Endodermal cell (in vitro differentiated cells): ENCODE measurements at regions not wholly inside any gene's neighbourhood (a gene's known extent, or its start where the extent isn't known, plus 50 kb on each side); places are given as distances from the start of the nearest gene placed in this dataset.
A peak's percentile ranks its signal among the peaks of the same experiment; 100 is the strongest.

Source experiments
- DNase-seq: peaks from one replicate; pipeline ENCODE4 v3.0.0-alpha.2; 2017
- H3K27ac ChIP-seq: 2 replicates; pipeline ENCODE4 v1.5.1; 2013; ENCODE audit warnings: mild to moderate bottlenecking, low read depth, low read length, moderate library complexity
- H3K27me3 ChIP-seq: 2 replicates; pipeline ENCODE4 v1.6.1; 2013; ENCODE audit warnings: mild to moderate bottlenecking, low read length, moderate library complexity; ENCODE audit not compliant: insufficient read depth, control insufficient read depth, poor library complexity, severe bottlenecking
- H3K36me3 ChIP-seq: 2 replicates; pipeline ENCODE4 v1.7.0; 2013; ENCODE audit warnings: mild to moderate bottlenecking, low read length, moderate library complexity; ENCODE audit not compliant: control insufficient read depth, insufficient read depth
- H3K4me1 ChIP-seq: one replicate; pipeline ENCODE4 v1.7.0; 2013; ENCODE audit warnings: low read length; ENCODE audit not compliant: control insufficient read depth, insufficient read depth
- H3K4me3 ChIP-seq: 2 replicates; pipeline ENCODE4 v1.5.1; 2013; ENCODE audit warnings: mild to moderate bottlenecking, low read length, moderate library complexity
- H3K9ac ChIP-seq: 2 replicates; pipeline ENCODE4 v1.6.1; 2013; ENCODE audit warnings: mild to moderate bottlenecking, low read length, moderate library complexity; ENCODE audit not compliant: poor library complexity, severe bottlenecking; ENCODE audit errors: extremely low read depth
- H3K9me3 ChIP-seq: 2 replicates; pipeline ENCODE4 v1.6.1; 2013; ENCODE audit warnings: mild to moderate bottlenecking, low read length, moderate library complexity; ENCODE audit not compliant: control insufficient read depth
- H3K27ac Mint-ChIP-seq: 2 replicates; pipeline ENCODE4 v1.8.0; 2020; ENCODE audit warnings: mixed read lengths
- H3K27me3 Mint-ChIP-seq: 2 replicates; pipeline ENCODE4 v1.8.0; 2021; ENCODE audit warnings: mild to moderate bottlenecking, mixed read lengths; ENCODE audit not compliant: insufficient read depth
- H3K36me3 Mint-ChIP-seq: 2 replicates; pipeline ENCODE4 v1.8.0; 2020; ENCODE audit warnings: low read depth, mixed read lengths
- H3K4me1 Mint-ChIP-seq: 2 replicates; pipeline ENCODE4 v1.8.0; 2020; ENCODE audit warnings: mixed read lengths
- H3K4me3 Mint-ChIP-seq: 2 replicates; pipeline ENCODE4 v1.8.0; 2020; ENCODE audit warnings: mild to moderate bottlenecking, moderate library complexity, mixed read lengths
- H3K9me3 Mint-ChIP-seq: 2 replicates; pipeline ENCODE4 v1.8.0; 2020; ENCODE audit warnings: mild to moderate bottlenecking, mixed read lengths
- WGBS, 2 experiments: methylation state at CpG; one replicate each; pipeline versions ENCODE4 v1.1.5 to v1.1.7; 2013; ENCODE audit warnings: missing lambda C conversion rate in 2 of 2, mixed read lengths in 1 of 2; ENCODE audit not compliant: insufficient coverage in 1 of 2, insufficient read length in 1 of 2; 5-methylcytosine and 5-hydroxymethylcytosine counted together
- TF ChIP-seq, protein P1 (sequence below): fragments of 200-600 bp; sonication (generic); conservative IDR thresholded peaks from 2 replicates; pipeline ENCODE4 v1.5.0; 2021; ENCODE audit warnings: antibody characterized with exemption, mild to moderate bottlenecking

DNA sequence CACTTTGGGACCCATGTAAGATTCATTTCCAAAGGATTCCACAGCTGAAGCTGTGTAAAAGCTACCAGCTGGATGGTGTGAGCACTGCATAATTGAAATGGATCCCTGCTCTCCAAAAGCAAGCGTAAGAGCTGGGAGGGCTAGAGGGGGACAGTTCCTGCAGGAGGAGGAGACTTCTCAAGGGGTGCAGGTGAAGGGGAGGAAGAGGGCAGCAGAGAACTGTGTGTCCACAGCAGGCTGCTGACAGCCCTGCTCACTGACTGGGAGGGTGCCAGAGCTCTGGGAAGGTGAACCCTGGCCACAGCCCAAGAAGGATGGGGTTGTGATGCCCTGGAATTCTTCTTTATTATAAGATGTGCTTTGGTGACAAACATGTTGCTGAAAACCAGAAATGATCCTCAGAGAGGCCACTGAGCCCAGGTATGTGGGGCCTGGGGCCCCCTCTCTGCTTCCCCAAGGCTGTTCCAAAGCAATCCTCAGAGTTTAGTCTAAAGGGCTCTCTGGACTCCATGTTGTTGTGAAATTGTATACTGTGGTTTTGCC, 112.8 kb upstream of the SLC25A48 start:
- Mint-ChIP-seq H3K27ac (peak overlapping the region; percentile 45), H3K27me3 (peaks cover 24% of the 10 kb centered on the region), H3K4me1 (peaks cover 22% of the 10 kb centered on the region), H3K9me3 (no peaks in the 10 kb centered on the region), H3K36me3 (no peaks in the 10 kb centered on the region), H3K4me3 (no peak overlapping the region)
- Histone ChIP-seq H3K36me3 (no peaks in the 10 kb centered on the region), H3K9ac (no peak overlapping the region), H3K27ac (no peak overlapping the region), H3K27me3 (no peaks in the 10 kb centered on the region), H3K9me3 (no peaks in the 10 kb centered on the region), H3K4me3 (no peak overlapping the region), H3K4me1 (peaks cover 8% of the 10 kb centered on the region)
- DNase-seq, result no peak
- 96% methylated on average over 1 of the region's 1 CpG; no CpG with 5 or more reads in 1 of the 2 experiments for WGBS, 2 experiments
- TF ChIP-seq, protein P1, sequence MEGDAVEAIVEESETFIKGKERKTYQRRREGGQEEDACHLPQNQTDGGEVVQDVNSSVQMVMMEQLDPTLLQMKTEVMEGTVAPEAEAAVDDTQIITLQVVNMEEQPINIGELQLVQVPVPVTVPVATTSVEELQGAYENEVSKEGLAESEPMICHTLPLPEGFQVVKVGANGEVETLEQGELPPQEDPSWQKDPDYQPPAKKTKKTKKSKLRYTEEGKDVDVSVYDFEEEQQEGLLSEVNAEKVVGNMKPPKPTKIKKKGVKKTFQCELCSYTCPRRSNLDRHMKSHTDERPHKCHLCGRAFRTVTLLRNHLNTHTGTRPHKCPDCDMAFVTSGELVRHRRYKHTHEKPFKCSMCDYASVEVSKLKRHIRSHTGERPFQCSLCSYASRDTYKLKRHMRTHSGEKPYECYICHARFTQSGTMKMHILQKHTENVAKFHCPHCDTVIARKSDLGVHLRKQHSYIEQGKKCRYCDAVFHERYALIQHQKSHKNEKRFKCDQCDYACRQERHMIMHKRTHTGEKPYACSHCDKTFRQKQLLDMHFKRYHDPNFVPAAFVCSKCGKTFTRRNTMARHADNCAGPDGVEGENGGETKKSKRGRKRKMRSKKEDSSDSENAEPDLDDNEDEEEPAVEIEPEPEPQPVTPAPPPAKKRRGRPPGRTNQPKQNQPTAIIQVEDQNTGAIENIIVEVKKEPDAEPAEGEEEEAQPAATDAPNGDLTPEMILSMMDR, result no peak

DNA sequence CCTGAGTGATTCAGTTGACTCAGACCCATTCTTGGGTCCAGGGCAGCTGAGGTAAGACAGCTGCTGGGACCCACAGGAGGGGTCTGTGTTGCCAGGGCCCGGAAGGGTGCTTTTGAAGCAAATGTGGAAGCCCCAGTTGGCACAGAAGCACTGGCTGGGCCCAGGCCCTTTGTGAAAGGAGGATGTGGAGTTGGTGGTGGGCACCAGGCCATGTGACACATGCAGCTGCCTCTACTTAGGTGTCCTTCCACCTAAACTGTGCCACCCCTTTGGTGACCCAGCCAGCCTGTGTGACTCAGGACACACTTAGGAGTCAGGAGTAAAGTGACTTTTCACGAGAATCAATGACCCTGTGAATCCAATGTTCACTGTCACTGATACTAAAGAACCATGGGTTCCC, 114.3 kb upstream of the SLC25A48 start:
- no peaks in the 10 kb centered on the region for H3K36me3 ChIP-seq
- TF ChIP-seq, protein P1, result no peak
- H3K4me3 Mint-ChIP-seq, result no peak overlapping the region
- no peaks in the 10 kb centered on the region for H3K9me3 ChIP-seq
- peak overlapping the region; percentile 48 for H3K27ac Mint-ChIP-seq
- H3K4me1 Mint-ChIP-seq, result peaks cover 28% of the 10 kb centered on the region
- no peak overlapping the region for H3K9ac ChIP-seq
- no peak for DNase-seq
- WGBS, 2 experiments, result 91 to 100% methylated on average over 1 to 2 of the region's 2 CpGs
- H3K27me3 Mint-ChIP-seq, result peaks cover 27% of the 10 kb centered on the region
- H3K27me3 ChIP-seq, result no peaks in the 10 kb centered on the region
- H3K4me1 ChIP-seq, result peaks cover 8% of the 10 kb centered on the region
- no peak overlapping the region for H3K4me3 ChIP-seq
- H3K9me3 Mint-ChIP-seq, result no peaks in the 10 kb centered on the region
- no peaks in the 10 kb centered on the region for H3K36me3 Mint-ChIP-seq
- no peak overlapping the region for H3K27ac ChIP-seq

DNA sequence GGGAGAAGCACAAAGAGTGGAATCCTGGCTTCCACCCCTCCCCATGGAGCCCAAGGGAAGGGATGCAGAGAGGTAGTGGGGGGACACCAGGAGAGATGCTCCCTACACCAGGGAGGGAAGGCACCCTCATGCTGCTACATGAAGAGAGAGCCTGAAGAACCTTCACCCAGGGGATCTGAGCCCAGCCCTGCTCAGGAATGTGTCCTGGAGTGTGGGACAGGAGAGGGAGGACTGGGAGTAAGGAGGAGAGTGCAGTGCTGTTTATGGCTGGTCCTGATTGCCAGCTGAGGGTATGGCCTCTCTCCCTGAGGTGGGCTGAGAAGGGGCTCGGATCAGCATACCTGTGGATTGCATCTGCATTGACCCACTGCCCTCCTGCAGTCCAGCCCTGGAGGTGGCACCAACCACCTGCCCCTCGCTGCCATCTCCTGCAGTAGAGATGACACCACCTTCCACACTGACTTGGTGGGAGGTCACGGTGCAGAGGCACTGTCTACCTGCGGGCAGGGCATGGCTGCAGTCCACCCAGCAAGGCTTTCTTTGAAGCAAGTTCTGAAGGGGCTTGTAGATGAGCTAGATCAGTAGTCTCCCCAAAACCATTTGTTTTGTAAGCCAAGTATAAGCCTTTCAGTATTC, 114.9 kb upstream of the SLC25A48 start:
- TF ChIP-seq, protein P1, result no peak
- Histone ChIP-seq H3K36me3 (no peaks in the 10 kb centered on the region), H3K4me1 (peaks cover 8% of the 10 kb centered on the region), H3K27me3 (no peaks in the 10 kb centered on the region), H3K9ac (no peak overlapping the region), H3K4me3 (no peak overlapping the region), H3K9me3 (no peaks in the 10 kb centered on the region), H3K27ac (no peak overlapping the region)
- Mint-ChIP-seq H3K36me3 (no peaks in the 10 kb centered on the region), H3K4me3 (no peak overlapping the region), H3K27ac (no peak overlapping the region), H3K27me3 (peaks cover 31% of the 10 kb centered on the region), H3K4me1 (peaks cover 28% of the 10 kb centered on the region), H3K9me3 (no peaks in the 10 kb centered on the region)
- 95% methylated on average over 4 of the region's 4 CpGs; no CpG with 5 or more reads in 1 of the 2 experiments for WGBS, 2 experiments
- DNase-seq, result no peak
